HEK293 (cell line): ENCODE measurements at regions not wholly inside any gene's neighbourhood (a gene's known extent, or its start where the extent isn't known, plus 50 kb on each side); places are given as distances from the start of the nearest gene placed in this dataset.

Source experiments
- KLF16 ChIP-seq: fragments of 450-650 bp; formaldehyde crosslinking; IDR thresholded peaks from 2 replicates; pipeline ENCODE4 v1.5.1; 2017; ENCODE audit warnings: missing biosample characterization, missing genetic modification characterization
- REPIN1 ChIP-seq: fragments of 450-650 bp; formaldehyde crosslinking; IDR thresholded peaks from 2 replicates; pipeline ENCODE4 v1.5.1; 2017; ENCODE audit warnings: missing biosample characterization, missing genetic modification characterization, low read depth
- SP2 ChIP-seq: fragments of 450-650 bp; formaldehyde crosslinking; IDR thresholded peaks from 2 replicates; pipeline ENCODE4 v1.5.1; 2016; ENCODE audit warnings: missing biosample characterization, missing genetic modification characterization
- ZNF248 ChIP-seq: fragments of 450-650 bp; formaldehyde crosslinking; IDR thresholded peaks from 2 replicates; pipeline ENCODE4 v1.5.1; 2017; ENCODE audit warnings: missing biosample characterization, missing genetic modification characterization
- ZNF274 ChIP-seq, 2 experiments: fragments of 200-500 bp in 1 of 2; fragments of 450-650 bp in 1 of 2; sonication (Bioruptor generic) in 1 of 2; formaldehyde crosslinking in 1 of 2; IDR thresholded peaks; 2 replicates each; pipeline versions ENCODE4 v1.5.1 to v1.6.1; 2014 to 2016; ENCODE audit warnings: borderline replicate concordance in 1 of 2, inconsistent platforms in 1 of 2, low read length in 1 of 2, missing biosample characterization in 1 of 2, missing genetic modification characterization in 1 of 2
- ZNF433 ChIP-seq: fragments of 450-650 bp; formaldehyde crosslinking; IDR thresholded peaks from 2 replicates; pipeline ENCODE4 v1.5.1; 2016; ENCODE audit warnings: missing biosample characterization, missing genetic modification characterization, low read depth
- TF ChIP-seq, protein P1 (sequence below): fragments of 450-650 bp; formaldehyde crosslinking; IDR thresholded peaks from 2 replicates; pipeline ENCODE4 v1.5.1; 2016; ENCODE audit warnings: missing biosample characterization, missing genetic modification characterization
- TF ChIP-seq, protein P2 (sequence below): fragments of 450-650 bp; formaldehyde crosslinking; IDR thresholded peaks from 2 replicates; pipeline ENCODE4 v1.5.1; 2016; ENCODE audit warnings: missing biosample characterization, missing genetic modification characterization

DNA sequence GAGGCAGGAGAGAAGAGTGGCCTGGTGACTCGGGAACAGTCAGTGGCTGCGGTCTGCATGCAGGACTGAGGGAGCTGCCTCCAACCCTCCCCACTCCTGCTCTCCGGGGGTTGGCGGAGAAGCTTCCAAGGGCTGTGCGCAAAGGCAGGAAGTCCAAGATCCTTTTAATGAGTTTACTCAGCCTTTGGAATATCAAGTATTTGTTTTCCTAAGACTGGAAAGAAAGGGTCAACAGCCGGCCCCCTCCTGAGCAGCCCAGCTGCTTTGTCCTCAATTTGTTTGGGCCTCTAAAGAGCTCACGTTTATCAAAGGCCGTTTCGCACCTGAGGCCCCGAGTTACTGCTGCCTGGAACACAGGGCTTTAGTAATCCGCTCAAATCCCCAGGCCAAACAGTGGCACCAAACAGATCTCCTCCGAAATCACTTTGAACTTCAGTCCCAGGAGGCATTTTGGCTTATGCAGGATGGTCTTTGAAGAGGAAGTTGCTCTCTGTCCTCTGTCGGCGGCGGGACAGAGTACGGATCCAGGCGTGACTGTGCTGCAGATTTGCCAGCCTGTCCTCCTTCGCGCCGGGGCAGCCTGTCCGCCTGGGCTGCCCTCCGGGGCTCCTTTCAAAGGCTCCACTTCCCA lies 117.2 kb upstream of the FZD10 start:
- TF ChIP-seq REPIN1 (tag by site-specific recombination) = no peak
- no peak for TF ChIP-seq KLF16
- TF ChIP-seq, protein P1, sequence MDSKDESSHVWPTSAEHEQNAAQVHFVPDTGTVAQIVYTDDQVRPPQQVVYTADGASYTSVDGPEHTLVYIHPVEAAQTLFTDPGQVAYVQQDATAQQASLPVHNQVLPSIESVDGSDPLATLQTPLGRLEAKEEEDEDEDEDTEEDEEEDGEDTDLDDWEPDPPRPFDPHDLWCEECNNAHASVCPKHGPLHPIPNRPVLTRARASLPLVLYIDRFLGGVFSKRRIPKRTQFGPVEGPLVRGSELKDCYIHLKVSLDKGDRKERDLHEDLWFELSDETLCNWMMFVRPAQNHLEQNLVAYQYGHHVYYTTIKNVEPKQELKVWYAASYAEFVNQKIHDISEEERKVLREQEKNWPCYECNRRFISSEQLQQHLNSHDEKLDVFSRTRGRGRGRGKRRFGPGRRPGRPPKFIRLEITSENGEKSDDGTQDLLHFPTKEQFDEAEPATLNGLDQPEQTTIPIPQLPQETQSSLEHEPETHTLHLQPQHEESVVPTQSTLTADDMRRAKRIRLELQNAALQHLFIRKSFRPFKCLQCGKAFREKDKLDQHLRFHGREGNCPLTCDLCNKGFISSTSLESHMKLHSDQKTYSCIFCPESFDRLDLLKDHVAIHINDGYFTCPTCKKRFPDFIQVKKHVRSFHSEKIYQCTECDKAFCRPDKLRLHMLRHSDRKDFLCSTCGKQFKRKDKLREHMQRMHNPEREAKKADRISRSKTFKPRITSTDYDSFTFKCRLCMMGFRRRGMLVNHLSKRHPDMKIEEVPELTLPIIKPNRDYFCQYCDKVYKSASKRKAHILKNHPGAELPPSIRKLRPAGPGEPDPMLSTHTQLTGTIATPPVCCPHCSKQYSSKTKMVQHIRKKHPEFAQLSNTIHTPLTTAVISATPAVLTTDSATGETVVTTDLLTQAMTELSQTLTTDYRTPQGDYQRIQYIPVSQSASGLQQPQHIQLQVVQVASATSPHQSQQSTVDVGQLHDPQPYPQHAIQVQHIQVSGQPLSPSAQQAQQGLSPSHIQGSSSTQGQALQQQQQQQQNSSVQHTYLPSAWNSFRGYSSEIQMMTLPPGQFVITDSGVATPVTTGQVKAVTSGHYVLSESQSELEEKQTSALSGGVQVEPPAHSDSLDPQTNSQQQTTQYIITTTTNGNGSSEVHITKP (tag by site-specific recombination) = no peak
- TF ChIP-seq ZNF248 (tag by site-specific recombination) = no peak
- TF ChIP-seq SP2 = no peak
- TF ChIP-seq ZNF433 (tag by site-specific recombination) = no peak
- TF ChIP-seq ZNF274 (IDR thresholded peaks at IDR 0.05; ENCODE audit: low read length) = no peak
- TF ChIP-seq ZNF274 (tag by site-specific recombination; IDR thresholded peaks at IDR 0.05; ENCODE audit: borderline replicate concordance) = no peak
- TF ChIP-seq, protein P2, sequence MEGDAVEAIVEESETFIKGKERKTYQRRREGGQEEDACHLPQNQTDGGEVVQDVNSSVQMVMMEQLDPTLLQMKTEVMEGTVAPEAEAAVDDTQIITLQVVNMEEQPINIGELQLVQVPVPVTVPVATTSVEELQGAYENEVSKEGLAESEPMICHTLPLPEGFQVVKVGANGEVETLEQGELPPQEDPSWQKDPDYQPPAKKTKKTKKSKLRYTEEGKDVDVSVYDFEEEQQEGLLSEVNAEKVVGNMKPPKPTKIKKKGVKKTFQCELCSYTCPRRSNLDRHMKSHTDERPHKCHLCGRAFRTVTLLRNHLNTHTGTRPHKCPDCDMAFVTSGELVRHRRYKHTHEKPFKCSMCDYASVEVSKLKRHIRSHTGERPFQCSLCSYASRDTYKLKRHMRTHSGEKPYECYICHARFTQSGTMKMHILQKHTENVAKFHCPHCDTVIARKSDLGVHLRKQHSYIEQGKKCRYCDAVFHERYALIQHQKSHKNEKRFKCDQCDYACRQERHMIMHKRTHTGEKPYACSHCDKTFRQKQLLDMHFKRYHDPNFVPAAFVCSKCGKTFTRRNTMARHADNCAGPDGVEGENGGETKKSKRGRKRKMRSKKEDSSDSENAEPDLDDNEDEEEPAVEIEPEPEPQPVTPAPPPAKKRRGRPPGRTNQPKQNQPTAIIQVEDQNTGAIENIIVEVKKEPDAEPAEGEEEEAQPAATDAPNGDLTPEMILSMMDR (tag by site-specific recombination) = no peak
